Testis (tissue), 2 donors: ENCODE measurements at regions not wholly inside any gene's neighbourhood (a gene's known extent, or its start where the extent isn't known, plus 50 kb on each side); places are given as distances from the start of the nearest gene placed in this dataset.

Experiments
- CTCF ChIP-seq, 3 experiments: fragments of 450-650 bp in 2 of 3; fragments of 200-600 bp in 1 of 3; sonication (generic) in 1 of 3; IDR thresholded peaks; one replicate each; pipeline ENCODE4 v1.5.1; 2016 to 2019; ENCODE audit warnings: antibody characterized with exemption in 3 of 3, mild to moderate bottlenecking in 2 of 3, moderate library complexity in 1 of 3
- POLR2A ChIP-seq: fragments of 450-650 bp; IDR thresholded peaks from one replicate; pipeline ENCODE4 v1.6.1; 2017; ENCODE audit warnings: antibody characterized with exemption, mild to moderate bottlenecking, moderate library complexity

GRCh38 chr10:123552760-123553554 is 113.2 kb upstream of the GPR26 start:
- TF ChIP-seq POLR2A (no peak), CTCF (IDR thresholded peaks at IDR 0.05) (no peak)
